Hepatocyte (in vitro differentiated cells): ENCODE measurements at regions not wholly inside any gene's neighbourhood (a gene's known extent, or its start where the extent isn't known, plus 50 kb on each side); places are given as distances from the start of the nearest gene placed in this dataset.

Experiments
- DNase-seq: peaks from one replicate; pipeline ENCODE4 v3.0.0-alpha.2; 2016; ENCODE audit warnings: low spot score
- H2AFZ ChIP-seq: fragments of 200-600 bp; sonication (generic); 2 replicates; pipeline ENCODE4 v1.6.0; 2016; ENCODE audit warnings: antibody characterized with exemption, mild to moderate bottlenecking
- H3K27ac ChIP-seq: fragments of 200-600 bp; sonication (generic); 2 replicates; pipeline ENCODE4 v1.5.1; 2016; ENCODE audit warnings: mild to moderate bottlenecking
- H3K27me3 ChIP-seq: fragments of 200-600 bp; sonication (generic); 2 replicates; pipeline ENCODE4 v1.6.1; 2016
- H3K36me3 ChIP-seq: fragments of 200-600 bp; sonication (generic); replicated peaks from 2 replicates; pipeline ENCODE4 v1.5.1; 2016; ENCODE audit warnings: low read depth; ENCODE audit not compliant: insufficient read depth
- H3K4me1 ChIP-seq: fragments of 200-600 bp; sonication (generic); 2 replicates; pipeline ENCODE4 v1.5.1; 2016; ENCODE audit warnings: mild to moderate bottlenecking, moderate library complexity; ENCODE audit not compliant: insufficient read depth
- H3K4me2 ChIP-seq: fragments of 200-600 bp; sonication (generic); 2 replicates; pipeline ENCODE4 v1.6.0; 2016
- H3K4me3 ChIP-seq: fragments of 200-600 bp; sonication (generic); 2 replicates; pipeline ENCODE4 v1.5.1; 2016; ENCODE audit warnings: mild to moderate bottlenecking
- H3K79me2 ChIP-seq: fragments of 200-600 bp; sonication (generic); 2 replicates; pipeline ENCODE4 v1.6.0; 2017; ENCODE audit warnings: mild to moderate bottlenecking
- H3K9me2 ChIP-seq: fragments of 200-600 bp; sonication (generic); replicated peaks from 2 replicates; pipeline ENCODE4 v1.6.0; 2017; ENCODE audit warnings: mild to moderate bottlenecking; ENCODE audit not compliant: insufficient read depth
- H3K9me3 ChIP-seq: fragments of 200-600 bp; sonication (generic); 2 replicates; pipeline ENCODE4 v1.5.1; 2016; ENCODE audit warnings: low read depth, mild to moderate bottlenecking
- H4K20me1 ChIP-seq: fragments of 200-600 bp; sonication (generic); 2 replicates; pipeline ENCODE4 v1.6.0; 2016; ENCODE audit warnings: mild to moderate bottlenecking; ENCODE audit not compliant: insufficient read depth, poor library complexity, severe bottlenecking
- EZH2 ChIP-seq: fragments of 200-600 bp; sonication (generic); IDR thresholded peaks from 2 replicates; pipeline ENCODE4 v1.6.1; 2016; ENCODE audit warnings: antibody characterized with exemption, mild to moderate bottlenecking, borderline replicate concordance
- EZH2phosphoT487 ChIP-seq: fragments of 200-600 bp; sonication (generic); IDR thresholded peaks from one replicate; pipeline ENCODE4 v1.6.1; 2018; ENCODE audit warnings: antibody characterized with exemption, mild to moderate bottlenecking, low read depth, moderate library complexity; ENCODE audit not compliant: unreplicated experiment, severe bottlenecking
- WGBS: methylation state at CpG from one replicate; pipeline ENCODE4 v1.1.6; 2016; ENCODE audit warnings: low lambda C conversion rate; ENCODE audit errors: missing lambda C conversion rate; 5-methylcytosine and 5-hydroxymethylcytosine counted together
- TF ChIP-seq, protein P1 (sequence below): fragments of 200-600 bp; sonication (generic); IDR thresholded peaks from 2 replicates; pipeline ENCODE4 v1.5.1; 2016; ENCODE audit warnings: antibody characterized with exemption, mild to moderate bottlenecking; ENCODE audit not compliant: poor library complexity

DNA sequence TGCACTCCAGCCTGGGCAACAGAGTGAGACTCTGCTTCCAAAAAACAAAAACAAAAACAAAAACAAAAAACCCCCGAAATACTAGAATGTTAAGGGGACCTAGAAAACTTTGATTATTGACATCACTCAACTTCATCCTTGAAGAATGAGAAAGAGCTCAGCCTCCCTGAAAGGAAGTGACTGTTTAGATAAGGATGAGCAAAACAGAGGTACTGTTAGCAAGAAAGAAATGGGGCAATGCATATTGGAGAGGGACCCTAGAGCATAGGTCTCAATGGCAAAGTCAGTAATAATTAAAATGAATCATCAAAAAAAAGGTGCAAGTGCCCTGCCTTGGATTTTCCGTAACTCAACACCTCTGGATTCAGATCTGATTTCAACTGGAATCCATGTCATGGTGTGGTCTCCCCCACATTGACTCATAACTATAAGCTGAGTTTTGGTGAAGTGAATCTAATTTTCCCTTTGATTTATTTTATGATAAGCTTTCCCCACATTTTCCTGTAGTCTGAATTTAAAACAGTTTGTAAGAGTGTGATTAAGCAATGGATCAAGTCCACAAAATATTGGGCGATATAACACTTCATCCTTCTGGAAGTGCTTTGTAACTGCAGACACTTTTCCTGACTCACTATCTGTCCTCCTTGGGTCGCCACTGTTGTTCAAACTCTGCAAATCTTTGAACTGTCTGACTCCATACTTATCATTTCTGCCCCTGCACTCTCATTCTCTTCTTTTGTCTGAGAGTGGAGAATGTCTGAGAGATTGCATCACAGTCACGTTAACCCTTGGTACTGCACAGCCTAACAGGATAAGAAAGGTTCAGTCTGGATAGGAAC, 224.8 kb upstream of the LYZL1 start:
- Histone ChIP-seq H3K4me1 (peaks cover 26% of the 10 kb centered on the region), H3K79me2 (no peaks in the 10 kb centered on the region), H2AFZ (no peak overlapping the region), H4K20me1 (no peaks in the 10 kb centered on the region), H3K9me3 (no peaks in the 10 kb centered on the region), H3K4me2 (peak overlapping the region; percentile 61), H3K4me3 (no peak overlapping the region), H3K9me2 (no peaks in the 10 kb centered on the region), H3K36me3 (no peaks in the 10 kb centered on the region), H3K27ac (peak overlapping the region; percentile 21), H3K27me3 (no peaks in the 10 kb centered on the region)
- WGBS, result 48% methylated on average over 5 of the region's 5 CpGs
- DNase-seq, result peak; percentile 54
- no peak for TF ChIP-seq EZH2phosphoT487
- TF ChIP-seq, protein P1, sequence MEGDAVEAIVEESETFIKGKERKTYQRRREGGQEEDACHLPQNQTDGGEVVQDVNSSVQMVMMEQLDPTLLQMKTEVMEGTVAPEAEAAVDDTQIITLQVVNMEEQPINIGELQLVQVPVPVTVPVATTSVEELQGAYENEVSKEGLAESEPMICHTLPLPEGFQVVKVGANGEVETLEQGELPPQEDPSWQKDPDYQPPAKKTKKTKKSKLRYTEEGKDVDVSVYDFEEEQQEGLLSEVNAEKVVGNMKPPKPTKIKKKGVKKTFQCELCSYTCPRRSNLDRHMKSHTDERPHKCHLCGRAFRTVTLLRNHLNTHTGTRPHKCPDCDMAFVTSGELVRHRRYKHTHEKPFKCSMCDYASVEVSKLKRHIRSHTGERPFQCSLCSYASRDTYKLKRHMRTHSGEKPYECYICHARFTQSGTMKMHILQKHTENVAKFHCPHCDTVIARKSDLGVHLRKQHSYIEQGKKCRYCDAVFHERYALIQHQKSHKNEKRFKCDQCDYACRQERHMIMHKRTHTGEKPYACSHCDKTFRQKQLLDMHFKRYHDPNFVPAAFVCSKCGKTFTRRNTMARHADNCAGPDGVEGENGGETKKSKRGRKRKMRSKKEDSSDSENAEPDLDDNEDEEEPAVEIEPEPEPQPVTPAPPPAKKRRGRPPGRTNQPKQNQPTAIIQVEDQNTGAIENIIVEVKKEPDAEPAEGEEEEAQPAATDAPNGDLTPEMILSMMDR, result peak; percentile 9
- no peak for TF ChIP-seq EZH2

GRCh38 chr10:29064680-29065079, 224.2 kb upstream of the LYZL1 start:
- DNase-seq, result no peak
- Histone ChIP-seq H3K79me2 (no peaks in the 10 kb centered on the region), H3K9me2 (no peaks in the 10 kb centered on the region), H3K4me1 (peaks cover 32% of the 10 kb centered on the region), H4K20me1 (no peaks in the 10 kb centered on the region), H3K4me2 (peak overlapping the region; percentile 61), H3K36me3 (no peaks in the 10 kb centered on the region), H3K4me3 (no peak overlapping the region), H3K9me3 (no peaks in the 10 kb centered on the region), H3K27ac (peak overlapping the region; percentile 33), H2AFZ (no peak overlapping the region), H3K27me3 (no peaks in the 10 kb centered on the region)
- WGBS, result 21% methylated on average over 2 of the region's 2 CpGs
- TF ChIP-seq EZH2, result no peak
- TF ChIP-seq, protein P1, result no peak
- no peak for TF ChIP-seq EZH2phosphoT487

DNA sequence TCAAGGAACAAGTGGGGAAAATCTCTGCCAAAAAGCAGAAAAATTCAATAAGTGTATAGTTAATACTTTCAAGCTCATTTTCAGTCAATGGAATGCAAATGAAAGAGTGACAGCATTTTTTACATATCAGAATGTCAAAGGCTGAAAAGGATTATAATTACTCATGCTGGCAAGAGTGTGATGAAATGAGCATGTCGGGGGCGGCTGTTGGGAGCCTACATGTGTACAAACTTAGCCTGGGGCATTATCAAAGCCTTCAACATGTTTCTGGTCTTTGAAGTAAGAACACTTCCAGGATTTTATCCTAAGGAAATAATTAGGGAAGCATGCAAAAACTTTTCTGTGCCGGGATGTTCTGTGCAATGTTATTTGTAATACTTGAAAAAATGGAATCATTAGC, 221.7 kb upstream of the LYZL1 start:
- peaks cover 35% of the 10 kb centered on the region for H3K4me1 ChIP-seq
- H3K9me3 ChIP-seq, result no peaks in the 10 kb centered on the region
- no peaks in the 10 kb centered on the region for H3K79me2 ChIP-seq
- 33% methylated on average over 3 of the region's 3 CpGs for WGBS
- no peak overlapping the region for H3K4me3 ChIP-seq
- no peak overlapping the region for H2AFZ ChIP-seq
- no peaks in the 10 kb centered on the region for H4K20me1 ChIP-seq
- no peak overlapping the region for H3K4me2 ChIP-seq
- no peaks in the 10 kb centered on the region for H3K36me3 ChIP-seq
- DNase-seq, result no peak
- H3K27ac ChIP-seq, result no peak overlapping the region
- TF ChIP-seq EZH2, result no peak
- TF ChIP-seq, protein P1, result no peak
- no peak for TF ChIP-seq EZH2phosphoT487
- no peaks in the 10 kb centered on the region for H3K27me3 ChIP-seq
- no peaks in the 10 kb centered on the region for H3K9me2 ChIP-seq
